Stomach smooth muscle (tissue), 2 donors: ENCODE measurements at regions not wholly inside any gene's neighbourhood (a gene's known extent, or its start where the extent isn't known, plus 50 kb on each side); places are given as distances from the start of the nearest gene placed in this dataset.

Experiments
- H3K27ac ChIP-seq: one replicate; pipeline ENCODE4 v1.7.0; 2013; ENCODE audit warnings: mild to moderate bottlenecking, low read length, inconsistent platforms
- H3K27me3 ChIP-seq, 2 donors: one replicate each; pipeline ENCODE4 v1.7.0; 2013; ENCODE audit warnings: low read length in 2 of 2; ENCODE audit not compliant: insufficient read depth in 2 of 2, control insufficient read depth in 1 of 2
- H3K36me3 ChIP-seq, 2 donors: one replicate each; pipeline ENCODE4 v1.7.0; 2013; ENCODE audit warnings: low read length in 2 of 2; ENCODE audit not compliant: control insufficient read depth in 2 of 2, insufficient read depth in 2 of 2
- H3K4me1 ChIP-seq: one replicate; pipeline ENCODE4 v1.7.0; 2013; ENCODE audit warnings: low read length; ENCODE audit not compliant: control insufficient read depth, insufficient read depth
- H3K4me3 ChIP-seq, 2 donors: one replicate each; pipeline ENCODE4 v1.7.0; 2013; ENCODE audit warnings: low read length in 2 of 2
- H3K9ac ChIP-seq, 2 donors: one replicate each; pipeline ENCODE4 v1.7.0; 2013; ENCODE audit warnings: low read length in 2 of 2, mild to moderate bottlenecking in 1 of 2
- H3K9me3 ChIP-seq, 2 donors: one replicate each; pipeline ENCODE4 v1.7.0; 2013; ENCODE audit warnings: low read length in 2 of 2; ENCODE audit not compliant: control insufficient read depth in 2 of 2
- donor health status: healthy.
- donor health status: Pancreatic carcinoma.

DNA sequence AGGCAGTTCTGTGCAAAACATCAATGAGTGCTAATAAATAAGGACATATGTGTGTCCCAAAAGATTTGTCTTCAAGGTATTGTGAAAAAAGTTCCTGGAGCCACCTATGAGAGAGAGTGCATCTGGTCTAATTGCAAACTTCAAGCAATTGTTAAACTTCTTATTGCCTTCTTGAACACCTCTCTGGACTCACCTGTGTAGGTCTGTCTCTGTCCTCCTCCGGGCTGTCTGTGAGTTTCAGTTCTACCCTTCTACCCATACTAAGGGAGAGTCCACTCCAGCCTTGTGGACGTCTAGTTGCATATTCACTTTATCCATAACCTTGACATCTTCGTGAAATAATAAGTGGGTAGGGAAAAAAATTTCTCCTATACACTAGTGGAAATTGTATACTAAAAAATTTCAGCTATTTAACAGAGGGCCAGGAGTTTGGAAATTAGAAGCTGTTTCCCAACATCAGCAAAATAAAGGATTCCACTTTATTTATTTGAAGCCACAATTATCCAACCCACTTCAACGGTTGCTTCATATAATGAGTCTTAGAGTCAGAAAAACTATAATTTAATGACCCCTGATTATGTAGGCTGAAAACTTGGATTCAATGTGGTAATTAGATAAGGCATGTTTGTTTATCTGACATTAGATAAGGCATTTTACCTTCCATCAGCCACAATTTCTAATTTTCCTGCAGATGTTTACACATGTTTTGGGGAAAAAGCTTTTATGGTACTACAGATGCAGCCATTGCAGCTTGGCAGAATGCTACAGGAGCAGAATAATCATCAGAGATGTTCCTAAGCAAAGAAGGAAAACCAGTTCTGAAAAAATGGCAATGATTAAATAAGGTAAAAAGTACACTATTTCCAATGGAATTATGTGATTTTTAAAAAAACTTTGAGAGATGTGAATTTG is 150.8 kb upstream of the FAM3C start:
- H3K27ac ChIP-seq, result no peak overlapping the region

DNA sequence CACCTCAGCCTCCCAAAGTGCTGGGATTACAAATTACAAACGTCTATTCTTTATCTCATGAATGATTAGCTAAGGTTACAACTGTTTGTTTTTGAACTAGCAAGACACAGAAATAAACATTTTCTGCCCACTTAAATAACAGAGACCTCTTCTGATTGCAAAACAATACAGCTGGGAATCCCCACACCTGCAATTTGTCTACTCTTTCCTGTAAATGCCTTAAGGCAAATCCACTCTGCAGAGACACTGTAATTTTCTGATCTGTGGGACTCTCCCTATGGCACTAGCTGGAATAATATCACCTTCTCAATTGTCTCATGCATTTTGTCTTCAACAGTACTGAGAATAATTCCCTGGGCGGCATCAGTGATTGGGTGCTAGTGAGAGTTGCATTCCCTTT is 149.3 kb upstream of the FAM3C start:
- H3K27ac ChIP-seq, result no peak overlapping the region
- no peak overlapping the region for H3K4me3 ChIP-seq
- H3K9me3 ChIP-seq, result no peaks in the 10 kb centered on the region
- no peaks in the 10 kb centered on the region for H3K27me3 ChIP-seq
- no peaks in the 10 kb centered on the region for H3K36me3 ChIP-seq
- no peaks in the 10 kb centered on the region for H3K4me1 ChIP-seq
- H3K9ac ChIP-seq, result no peak overlapping the region

More for the DNA sequence above, 150.8 kb upstream of the FAM3C start:
- H3K27me3 ChIP-seq, result no peaks in the 10 kb centered on the region
- no peaks in the 10 kb centered on the region for H3K36me3 ChIP-seq
- no peaks in the 10 kb centered on the region for H3K9me3 ChIP-seq
- no peaks in the 10 kb centered on the region for H3K4me1 ChIP-seq
- H3K4me3 ChIP-seq, result no peak overlapping the region
- no peak overlapping the region for H3K9ac ChIP-seq

DNA sequence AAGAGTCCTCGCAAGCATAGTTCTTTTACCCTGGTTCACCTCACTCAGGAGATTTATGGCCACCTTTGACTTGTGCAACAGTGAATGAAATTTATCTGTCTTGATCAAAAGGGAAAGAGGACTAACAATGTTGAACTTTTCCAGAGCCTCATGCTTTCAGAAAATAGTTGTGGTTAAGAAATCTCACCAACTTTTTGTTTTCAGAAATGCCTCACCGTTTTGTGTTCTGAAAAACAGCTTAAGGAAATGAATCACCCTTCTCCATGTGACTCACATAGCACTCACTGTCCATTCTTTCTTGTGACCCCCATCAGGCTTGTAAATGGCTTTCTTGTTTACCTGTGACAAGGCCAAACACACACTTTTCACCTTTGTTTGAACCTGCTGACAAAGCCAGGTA is 148.6 kb upstream of the FAM3C start:
- Histone ChIP-seq H3K4me3 (no peak overlapping the region), H3K27ac (no peak overlapping the region), H3K9ac (no peak overlapping the region)

DNA sequence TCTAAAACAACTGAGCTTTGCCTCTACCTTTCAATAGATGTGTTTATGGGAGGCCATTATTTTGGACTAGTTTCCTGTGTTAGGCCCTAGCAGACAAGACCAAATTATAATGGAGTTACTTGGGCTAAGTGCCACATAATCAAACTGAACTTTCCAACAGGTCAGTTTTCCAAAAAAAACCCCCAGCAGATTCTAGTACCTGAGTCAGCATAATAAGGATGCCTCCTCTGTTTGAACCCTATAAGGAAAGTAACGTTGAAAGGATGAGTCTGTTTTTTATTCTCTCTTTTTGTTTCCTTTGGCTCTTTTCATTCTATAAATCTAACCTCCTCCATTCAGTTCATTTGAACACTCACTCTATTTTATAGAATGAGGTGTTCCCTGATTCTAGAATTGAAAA is 148.1 kb upstream of the FAM3C start:
- no peak overlapping the region for H3K27ac ChIP-seq
- no peaks in the 10 kb centered on the region for H3K27me3 ChIP-seq
- no peak overlapping the region for H3K4me3 ChIP-seq
- no peak overlapping the region for H3K9ac ChIP-seq
- no peaks in the 10 kb centered on the region for H3K9me3 ChIP-seq
- no peaks in the 10 kb centered on the region for H3K36me3 ChIP-seq
- no peaks in the 10 kb centered on the region for H3K4me1 ChIP-seq

More for the DNA sequence above, 148.6 kb upstream of the FAM3C start:
- Histone ChIP-seq H3K4me1 (no peaks in the 10 kb centered on the region), H3K36me3 (no peaks in the 10 kb centered on the region), H3K9me3 (no peaks in the 10 kb centered on the region), H3K27me3 (no peaks in the 10 kb centered on the region)

DNA sequence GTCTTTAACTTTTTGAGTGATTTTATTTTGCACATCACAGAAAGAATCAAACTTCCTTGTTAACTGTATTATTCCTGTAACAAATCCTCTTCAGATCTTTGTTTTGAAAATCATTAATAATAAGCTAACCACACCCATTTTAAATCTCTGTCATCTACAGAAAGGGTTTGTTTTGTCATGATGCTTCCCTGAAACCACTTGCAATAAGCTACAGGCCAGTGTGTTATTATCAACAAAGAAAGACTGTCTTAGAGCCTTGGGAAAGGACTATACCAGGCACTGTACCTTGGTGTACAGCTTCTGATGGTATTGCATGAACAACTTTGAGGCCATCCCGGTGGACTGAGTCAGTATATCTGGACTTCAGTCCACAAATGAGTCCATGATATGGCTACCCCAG is 145.3 kb upstream of the FAM3C start:
- H3K4me1 ChIP-seq, result no peaks in the 10 kb centered on the region
- no peak overlapping the region for H3K9ac ChIP-seq
- H3K36me3 ChIP-seq, result no peaks in the 10 kb centered on the region
- H3K4me3 ChIP-seq, result no peak overlapping the region
- H3K27me3 ChIP-seq, result no peaks in the 10 kb centered on the region
- H3K9me3 ChIP-seq, result no peaks in the 10 kb centered on the region
- no peak overlapping the region for H3K27ac ChIP-seq

DNA sequence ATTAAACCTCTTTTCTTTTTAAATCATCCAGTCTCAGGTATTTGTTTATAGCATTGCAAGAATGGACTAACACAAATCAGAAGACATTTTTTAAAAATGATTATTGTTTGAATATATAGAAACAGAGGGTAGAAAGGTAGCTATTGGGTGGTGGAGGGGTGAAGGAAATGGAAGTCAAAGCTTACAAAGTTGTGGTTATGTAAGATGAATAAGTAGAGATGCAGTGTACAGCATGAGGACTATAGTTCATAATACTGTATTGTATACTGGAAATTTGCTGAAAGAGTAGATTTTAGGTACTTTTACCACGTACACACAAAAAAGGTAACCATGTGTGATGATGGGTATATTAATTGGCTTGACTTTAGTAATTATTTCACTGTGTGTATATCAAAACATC is 144.0 kb upstream of the FAM3C start:
- Histone ChIP-seq H3K4me3 (no peak overlapping the region), H3K27ac (no peak overlapping the region), H3K36me3 (no peaks in the 10 kb centered on the region), H3K4me1 (no peaks in the 10 kb centered on the region), H3K27me3 (no peaks in the 10 kb centered on the region), H3K9ac (no peak overlapping the region), H3K9me3 (no peaks in the 10 kb centered on the region)

DNA sequence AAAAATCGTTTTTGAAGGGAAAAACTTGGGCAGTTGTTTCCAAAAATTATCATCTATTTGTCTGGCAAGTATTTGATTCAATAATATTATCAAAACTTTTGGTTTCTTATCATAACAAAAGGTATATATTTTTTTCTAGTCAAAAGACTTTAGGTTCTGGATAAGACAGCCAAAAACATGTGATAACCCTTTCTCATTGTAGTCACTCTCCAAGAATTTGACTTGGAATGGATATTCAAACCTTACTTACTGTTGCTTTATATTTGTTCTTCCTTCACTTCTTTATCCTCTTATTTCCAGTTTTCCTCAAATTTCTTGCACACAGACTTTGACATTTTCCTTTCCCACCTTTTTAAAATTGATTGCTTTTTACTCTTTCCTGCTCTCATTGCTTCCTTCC is 140.9 kb upstream of the FAM3C start:
- Histone ChIP-seq H3K27me3 (no peaks in the 10 kb centered on the region), H3K9ac (no peak overlapping the region), H3K36me3 (no peaks in the 10 kb centered on the region), H3K27ac (no peak overlapping the region), H3K4me1 (no peaks in the 10 kb centered on the region), H3K4me3 (no peak overlapping the region), H3K9me3 (no peaks in the 10 kb centered on the region)

DNA sequence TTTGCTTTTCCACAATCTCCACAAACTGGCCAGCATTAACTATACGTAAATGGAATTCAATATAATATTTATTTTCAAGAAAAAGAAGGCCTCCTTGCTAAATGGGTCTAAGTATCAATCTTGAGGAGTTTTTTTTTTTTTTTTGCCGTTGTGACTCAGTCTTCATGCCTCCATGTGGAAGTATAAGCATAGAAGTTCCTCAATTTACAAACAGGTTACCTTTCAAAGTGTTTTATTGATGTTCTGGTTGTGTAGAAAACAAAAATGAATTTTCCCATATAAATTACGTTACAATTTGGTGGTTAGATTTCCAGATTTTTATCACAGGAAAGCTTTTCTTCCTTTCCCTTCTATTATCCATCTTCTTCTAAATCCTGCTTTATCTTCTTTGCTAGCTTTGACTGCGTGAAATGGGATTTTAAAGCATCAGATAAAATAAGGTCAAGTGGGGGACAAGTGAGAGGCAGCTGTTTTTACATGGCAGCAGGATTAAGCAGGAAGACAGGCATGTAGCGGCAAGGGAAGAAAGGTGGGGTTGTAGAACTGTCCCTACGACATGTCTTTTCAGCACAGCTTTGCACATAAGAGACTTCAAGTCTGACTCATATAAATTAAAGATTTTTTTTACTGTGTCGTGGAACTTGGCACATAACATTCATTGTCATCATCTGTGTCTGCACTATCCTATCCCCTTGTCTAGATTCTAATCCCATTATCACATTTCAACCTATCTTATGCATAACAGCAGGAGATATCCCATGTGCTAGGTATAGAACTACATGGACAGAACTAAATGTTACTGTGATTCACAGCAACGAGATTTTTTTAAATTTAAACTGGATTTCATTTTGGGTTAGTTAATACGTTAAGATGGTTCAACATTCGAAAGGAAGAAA is 135.3 kb upstream of the FAM3C start:
- Histone ChIP-seq H3K9me3 (no peaks in the 10 kb centered on the region), H3K27ac (no peak overlapping the region), H3K4me1 (no peaks in the 10 kb centered on the region), H3K27me3 (no peaks in the 10 kb centered on the region), H3K4me3 (no peak overlapping the region), H3K36me3 (no peaks in the 10 kb centered on the region), H3K9ac (no peak overlapping the region)

DNA sequence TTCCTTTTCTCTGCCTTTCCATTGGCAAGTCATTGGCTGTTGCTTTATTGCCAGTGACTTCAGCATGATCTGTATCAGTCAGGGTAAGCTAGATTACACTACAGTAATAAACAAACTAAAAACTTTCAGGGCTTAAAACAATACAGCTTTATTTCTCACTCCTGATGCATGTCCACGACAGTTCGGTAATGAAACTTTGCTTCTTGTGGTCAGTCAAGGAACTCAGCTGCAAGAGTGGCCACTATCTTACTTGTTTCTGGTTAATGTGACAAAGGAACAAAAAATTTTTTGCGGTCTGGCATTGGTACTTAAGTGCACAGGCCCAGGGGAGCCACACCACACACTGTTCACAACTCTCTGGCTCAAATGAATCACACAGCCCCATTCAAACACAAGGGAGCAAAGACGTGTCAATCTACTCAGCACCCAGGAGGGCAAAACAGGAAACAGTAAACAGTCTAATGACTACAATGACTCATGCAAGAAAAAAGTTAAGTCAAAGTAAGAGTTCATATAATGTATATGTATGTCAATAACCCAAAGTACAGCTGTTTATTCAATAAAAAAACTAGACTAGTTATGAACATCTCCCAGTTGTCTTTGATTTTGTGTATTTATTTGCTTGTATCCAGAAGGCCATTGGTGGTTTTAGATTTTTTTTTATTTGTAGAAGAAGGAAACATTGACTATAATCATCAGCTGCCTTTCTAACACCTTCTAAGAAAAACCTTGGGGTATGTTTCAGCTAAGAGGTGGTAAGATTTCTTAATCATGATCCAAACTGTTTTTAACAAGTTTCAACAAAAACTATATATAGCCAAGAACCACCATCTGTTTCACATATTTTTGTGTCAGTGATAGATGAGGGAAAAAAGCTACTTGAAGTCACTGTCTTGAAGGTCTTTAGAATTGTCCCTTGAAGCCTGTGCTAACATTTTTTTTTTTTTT is 134.4 kb upstream of the FAM3C start:
- Histone ChIP-seq H3K9ac (no peak overlapping the region), H3K4me1 (no peaks in the 10 kb centered on the region), H3K36me3 (no peaks in the 10 kb centered on the region), H3K27ac (no peak overlapping the region), H3K9me3 (no peaks in the 10 kb centered on the region), H3K27me3 (no peaks in the 10 kb centered on the region), H3K4me3 (no peak overlapping the region)

DNA sequence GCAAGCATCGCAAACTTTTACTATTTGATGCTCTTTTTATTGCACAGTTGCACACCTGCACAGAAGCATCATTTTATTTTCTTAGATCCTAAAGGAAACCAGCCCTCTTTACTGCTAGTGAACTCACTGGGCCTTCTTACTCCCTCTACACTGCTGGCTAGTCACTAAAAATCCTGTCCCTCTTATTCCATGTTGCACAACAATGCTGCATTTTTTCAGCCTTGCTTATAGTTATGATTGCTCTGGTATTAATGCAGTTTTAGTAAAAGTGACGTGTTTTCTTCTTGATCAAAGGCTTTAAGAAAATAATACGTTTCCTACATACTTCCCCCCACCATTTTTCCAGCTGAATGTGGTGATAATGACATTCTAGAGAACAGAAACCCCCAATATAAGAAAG is 132.9 kb upstream of the FAM3C start:
- Histone ChIP-seq H3K4me3 (no peak overlapping the region), H3K27me3 (no peaks in the 10 kb centered on the region), H3K4me1 (no peaks in the 10 kb centered on the region), H3K27ac (no peak overlapping the region), H3K36me3 (no peaks in the 10 kb centered on the region), H3K9me3 (no peaks in the 10 kb centered on the region), H3K9ac (no peak overlapping the region)
